ENCODE measurements at regions not wholly inside any gene's neighbourhood (a gene's known extent, or its start where the extent isn't known, plus 50 kb on each side); places are given as distances from the start of the nearest gene placed in this dataset.
"Not testable (repeated sequence)": the region's sequence is repeated elsewhere in the genome, so short reads cannot be mapped to it uniquely, and the experiment has no call there.

- H3K4me3 ChIP-seq (ENCODE audit: low read length), result no peak overlapping the region
- no peak overlapping the region for H3K27ac ChIP-seq (ENCODE audit: low read length)
- no peaks in the 10 kb centered on the region for H3K27me3 ChIP-seq (ENCODE audit: insufficient read depth, low read length)
- H3K9me3 ChIP-seq (ENCODE audit: insufficient read depth, low read depth, low read length), result no peaks in the 10 kb centered on the region
- no peaks in the 10 kb centered on the region; the same call in 1 of the 2 replicates for H3K4me1 ChIP-seq (ENCODE audit: insufficient read depth, low read length)
- H3K36me3 ChIP-seq (ENCODE audit: insufficient read depth, low read depth, low read length), result no peaks in the 10 kb centered on the region
- H3K9ac ChIP-seq (ENCODE audit: low read depth, low read length), result no peak overlapping the region
Measured at GRCh38 chrX:3811331-3812311, 98.2 kb upstream of the PRKX start.

GRCh38 chrX:3807906-3808305 is 94.5 kb upstream of the PRKX start:
- no peak overlapping the region for H3K4me3 ChIP-seq (ENCODE audit: low read length)
- no peak overlapping the region for H3K9ac ChIP-seq (ENCODE audit: low read depth, low read length)
- no peaks in the 10 kb centered on the region; the same call in 1 of the 2 replicates for H3K4me1 ChIP-seq (ENCODE audit: insufficient read depth, low read length)
- no peak overlapping the region for H3K27ac ChIP-seq (ENCODE audit: low read length)
- H3K27me3 ChIP-seq (ENCODE audit: insufficient read depth, low read length), result no peaks in the 10 kb centered on the region
- H3K9me3 ChIP-seq (ENCODE audit: insufficient read depth, low read depth, low read length), result no peaks in the 10 kb centered on the region
- H3K36me3 ChIP-seq (ENCODE audit: insufficient read depth, low read depth, low read length), result no peaks in the 10 kb centered on the region

- no peaks in the 10 kb centered on the region for H3K9me3 ChIP-seq (ENCODE audit: insufficient read depth, low read depth, low read length)
- H3K27me3 ChIP-seq (ENCODE audit: insufficient read depth, low read length), result no peaks in the 10 kb centered on the region
- no peaks in the 10 kb centered on the region for H3K36me3 ChIP-seq (ENCODE audit: insufficient read depth, low read depth, low read length)
- no peaks in the 10 kb centered on the region; the same call in 1 of the 2 replicates for H3K4me1 ChIP-seq (ENCODE audit: insufficient read depth, low read length)
- no peak overlapping the region for H3K27ac ChIP-seq (ENCODE audit: low read length)
- H3K4me3 ChIP-seq (ENCODE audit: low read length), result no peak overlapping the region
- H3K9ac ChIP-seq (ENCODE audit: low read depth, low read length), result no peak overlapping the region
Measured at GRCh38 chrX:3806630-3807029, 93.2 kb upstream of the PRKX start.

GRCh38 chrX:3803713-3804112 is 90.3 kb upstream of the PRKX start:
- no peaks in the 10 kb centered on the region for H3K27me3 ChIP-seq (ENCODE audit: insufficient read depth, low read length)
- no peaks in the 10 kb centered on the region for H3K36me3 ChIP-seq (ENCODE audit: insufficient read depth, low read depth, low read length)
- no peak overlapping the region for H3K9ac ChIP-seq (ENCODE audit: low read depth, low read length)
- no peaks in the 10 kb centered on the region; the same call in 1 of the 2 replicates for H3K4me1 ChIP-seq (ENCODE audit: insufficient read depth, low read length)
- no peak overlapping the region for H3K27ac ChIP-seq (ENCODE audit: low read length)
- H3K9me3 ChIP-seq (ENCODE audit: insufficient read depth, low read depth, low read length), result no peaks in the 10 kb centered on the region
- no peak overlapping the region for H3K4me3 ChIP-seq (ENCODE audit: low read length)

GRCh38 chrX:3803305-3803704 is 89.9 kb upstream of the PRKX start:
- Histone ChIP-seq H3K4me1 (ENCODE audit: insufficient read depth, low read length) (no peaks in the 10 kb centered on the region; the same call in 1 of the 2 replicates), H3K27ac (ENCODE audit: low read length) (no peak overlapping the region), H3K4me3 (ENCODE audit: low read length) (no peak overlapping the region), H3K36me3 (ENCODE audit: insufficient read depth, low read depth, low read length) (no peaks in the 10 kb centered on the region), H3K9ac (ENCODE audit: low read depth, low read length) (no peak overlapping the region), H3K27me3 (ENCODE audit: insufficient read depth, low read length) (no peaks in the 10 kb centered on the region), H3K9me3 (ENCODE audit: insufficient read depth, low read depth, low read length) (no peaks in the 10 kb centered on the region)

GRCh38 chrX:3795411-3795810 is 82.0 kb upstream of the PRKX start:
- not testable (repeated sequence) for H3K9me3 ChIP-seq (ENCODE audit: insufficient read depth, low read depth, low read length); H3K4me3 ChIP-seq (ENCODE audit: low read length); H3K9ac ChIP-seq (ENCODE audit: low read depth, low read length); H3K4me1 ChIP-seq (ENCODE audit: insufficient read depth, low read length); H3K27me3 ChIP-seq (ENCODE audit: insufficient read depth, low read length); H3K36me3 ChIP-seq (ENCODE audit: insufficient read depth, low read depth, low read length); H3K27ac ChIP-seq (ENCODE audit: low read length)

- no peak overlapping the region for H3K4me3 ChIP-seq (ENCODE audit: low read length)
- H3K27ac ChIP-seq (ENCODE audit: low read length), result no peak overlapping the region
- H3K36me3 ChIP-seq (ENCODE audit: insufficient read depth, low read depth, low read length), result no peaks in the 10 kb centered on the region
- 0 out of 2 replicates have a peak, but pooled peaks cover 3% of the 10 kb centered on the region for H3K4me1 ChIP-seq (ENCODE audit: insufficient read depth, low read length)
- H3K27me3 ChIP-seq (ENCODE audit: insufficient read depth, low read length), result no peaks in the 10 kb centered on the region
- no peak overlapping the region for H3K9ac ChIP-seq (ENCODE audit: low read depth, low read length)
- H3K9me3 ChIP-seq (ENCODE audit: insufficient read depth, low read depth, low read length), result no peaks in the 10 kb centered on the region
Measured at GRCh38 chrX:3791449-3791848, 78.0 kb upstream of the PRKX start.

GRCh38 chrX:3788494-3789233 is 75.2 kb upstream of the PRKX start:
- Histone ChIP-seq H3K9me3 (ENCODE audit: insufficient read depth, low read depth, low read length) (no peaks in the 10 kb centered on the region), H3K4me3 (ENCODE audit: low read length) (peak overlapping the region; percentile 65), H3K4me1 (ENCODE audit: insufficient read depth, low read length) (0 out of 2 replicates have a peak, but pooled peaks cover 3% of the 10 kb centered on the region), H3K27me3 (ENCODE audit: insufficient read depth, low read length) (no peaks in the 10 kb centered on the region), H3K36me3 (ENCODE audit: insufficient read depth, low read depth, low read length) (no peaks in the 10 kb centered on the region), H3K9ac (ENCODE audit: low read depth, low read length) (peak overlapping the region; percentile 32; the same call in 1 of the 2 replicates), H3K27ac (ENCODE audit: low read length) (no peak overlapping the region)

GRCh38 chrX:3787856-3788255 is 74.4 kb upstream of the PRKX start:
- Histone ChIP-seq H3K36me3 (ENCODE audit: insufficient read depth, low read depth, low read length) (no peaks in the 10 kb centered on the region), H3K9ac (ENCODE audit: low read depth, low read length) (0 out of 2 replicates have a peak overlapping the region, but pooled peaks have one; percentile 3), H3K9me3 (ENCODE audit: insufficient read depth, low read depth, low read length) (no peaks in the 10 kb centered on the region), H3K27ac (ENCODE audit: low read length) (no peak overlapping the region), H3K27me3 (ENCODE audit: insufficient read depth, low read length) (no peaks in the 10 kb centered on the region), H3K4me3 (ENCODE audit: low read length) (no peak overlapping the region), H3K4me1 (ENCODE audit: insufficient read depth, low read length) (0 out of 2 replicates have a peak, but pooled peaks cover 3% of the 10 kb centered on the region)

GRCh38 chrX:3785822-3786221 is 72.4 kb upstream of the PRKX start:
- H3K9ac ChIP-seq (ENCODE audit: low read depth, low read length); H3K9me3 ChIP-seq (ENCODE audit: insufficient read depth, low read depth, low read length); H3K4me1 ChIP-seq (ENCODE audit: insufficient read depth, low read length); H3K4me3 ChIP-seq (ENCODE audit: low read length); H3K27ac ChIP-seq (ENCODE audit: low read length); H3K36me3 ChIP-seq (ENCODE audit: insufficient read depth, low read depth, low read length); H3K27me3 ChIP-seq (ENCODE audit: insufficient read depth, low read length): not testable (repeated sequence)

GRCh38 chrX:3780564-3780963 is 67.1 kb upstream of the PRKX start:
- Histone ChIP-seq H3K36me3 (ENCODE audit: insufficient read depth, low read depth, low read length) (no peaks in the 10 kb centered on the region), H3K4me1 (ENCODE audit: insufficient read depth, low read length) (no peaks in the 10 kb centered on the region), H3K4me3 (ENCODE audit: low read length) (no peak overlapping the region), H3K9ac (ENCODE audit: low read depth, low read length) (no peak overlapping the region), H3K27me3 (ENCODE audit: insufficient read depth, low read length) (no peaks in the 10 kb centered on the region), H3K9me3 (ENCODE audit: insufficient read depth, low read depth, low read length) (no peaks in the 10 kb centered on the region), H3K27ac (ENCODE audit: low read length) (no peak overlapping the region)
